ENCODE measurements at regions not wholly inside any gene's neighbourhood (a gene's known extent, or its start where the extent isn't known, plus 50 kb on each side); places are given as distances from the start of the nearest gene placed in this dataset.

GRCh38 chr11:95496901-95497300 is 265.9 kb upstream of the SESN3 start:
- H3K4me1 ChIP-seq, result no peaks in the 10 kb centered on the region
- DNase-seq (ENCODE audit: low spot score in 2 of 2), result no peak
- no peaks in the 10 kb centered on the region for H3K27me3 ChIP-seq (ENCODE audit: low read depth)
- H3K36me3 ChIP-seq (replicated peaks), result no peaks in the 10 kb centered on the region
- no peak overlapping the region for H3K4me3 ChIP-seq
- in situ Hi-C loops (cut with MboI; ENCODE audit: low sequenced_read_pairs), result no loop called here
- no peaks in the 10 kb centered on the region for H3K9me3 ChIP-seq

GRCh38 chr11:95495706-95496105 is 264.7 kb upstream of the SESN3 start:
- in situ Hi-C loops (cut with MboI; ENCODE audit: low sequenced_read_pairs), result no loop called here
- DNase-seq (ENCODE audit: low spot score in 2 of 2), result no peak
- H3K36me3 ChIP-seq (replicated peaks), result no peaks in the 10 kb centered on the region
- H3K4me3 ChIP-seq, result no peak overlapping the region
- no peaks in the 10 kb centered on the region for H3K27me3 ChIP-seq (ENCODE audit: low read depth)
- H3K9me3 ChIP-seq, result no peaks in the 10 kb centered on the region
- no peaks in the 10 kb centered on the region for H3K4me1 ChIP-seq

- Histone ChIP-seq H3K9me3 (no peaks in the 10 kb centered on the region), H3K36me3 (replicated peaks) (no peaks in the 10 kb centered on the region), H3K27me3 (ENCODE audit: low read depth) (no peaks in the 10 kb centered on the region), H3K4me3 (no peak overlapping the region), H3K4me1 (no peaks in the 10 kb centered on the region)
- in situ Hi-C loops (cut with MboI; ENCODE audit: low sequenced_read_pairs), result no loop called here
- DNase-seq (ENCODE audit: low spot score in 2 of 2), result no peak
Observed at GRCh38 chr11:95494856-95495255, 263.9 kb upstream of the SESN3 start.

GRCh38 chr11:95494167-95494566 is 263.2 kb upstream of the SESN3 start:
- DNase-seq (ENCODE audit: low spot score in 2 of 2), result no peak
- in situ Hi-C loops (cut with MboI; ENCODE audit: low sequenced_read_pairs), result no loop called here
- H3K4me1 ChIP-seq, result no peaks in the 10 kb centered on the region
- no peak overlapping the region for H3K4me3 ChIP-seq
- no peaks in the 10 kb centered on the region for H3K9me3 ChIP-seq
- H3K36me3 ChIP-seq (replicated peaks), result no peaks in the 10 kb centered on the region
- no peaks in the 10 kb centered on the region for H3K27me3 ChIP-seq (ENCODE audit: low read depth)

- Histone ChIP-seq H3K36me3 (replicated peaks) (no peaks in the 10 kb centered on the region), H3K4me3 (no peak overlapping the region), H3K27me3 (ENCODE audit: low read depth) (no peaks in the 10 kb centered on the region), H3K9me3 (no peaks in the 10 kb centered on the region), H3K4me1 (peaks cover 11% of the 10 kb centered on the region)
- DNase-seq (ENCODE audit: low spot score in 2 of 2), result no peak
- in situ Hi-C loops (cut with MboI; ENCODE audit: low sequenced_read_pairs), result no loop called here
Observed at GRCh38 chr11:95490625-95491024, 259.6 kb upstream of the SESN3 start.

- no peak overlapping the region for H3K4me3 ChIP-seq
- in situ Hi-C loops (cut with MboI; ENCODE audit: low sequenced_read_pairs), result no loop called here
- no peaks in the 10 kb centered on the region for H3K9me3 ChIP-seq
- peaks cover 21% of the 10 kb centered on the region for H3K4me1 ChIP-seq
- H3K36me3 ChIP-seq (replicated peaks), result no peaks in the 10 kb centered on the region
- no peak for DNase-seq (ENCODE audit: low spot score in 2 of 2)
- no peaks in the 10 kb centered on the region for H3K27me3 ChIP-seq (ENCODE audit: low read depth)
Observed at GRCh38 chr11:95487938-95488337, 256.9 kb upstream of the SESN3 start.

GRCh38 chr11:95487391-95487790 is 256.4 kb upstream of the SESN3 start:
- H3K27me3 ChIP-seq (ENCODE audit: low read depth), result no peaks in the 10 kb centered on the region
- peaks cover 21% of the 10 kb centered on the region for H3K4me1 ChIP-seq
- no peak for DNase-seq (ENCODE audit: low spot score in 2 of 2)
- H3K9me3 ChIP-seq, result no peaks in the 10 kb centered on the region
- in situ Hi-C loops (cut with MboI; ENCODE audit: low sequenced_read_pairs), result no loop called here
- no peak overlapping the region for H3K4me3 ChIP-seq
- H3K36me3 ChIP-seq (replicated peaks), result no peaks in the 10 kb centered on the region

- in situ Hi-C loops (cut with MboI; ENCODE audit: low sequenced_read_pairs), result no loop called here
- Histone ChIP-seq H3K36me3 (replicated peaks) (no peaks in the 10 kb centered on the region), H3K4me1 (peaks cover 21% of the 10 kb centered on the region), H3K27me3 (ENCODE audit: low read depth) (no peaks in the 10 kb centered on the region), H3K9me3 (no peaks in the 10 kb centered on the region), H3K4me3 (no peak overlapping the region)
- DNase-seq (ENCODE audit: low spot score in 2 of 2), result no peak
Observed at GRCh38 chr11:95486979-95487378, 256.0 kb upstream of the SESN3 start.

GRCh38 chr11:95486466-95486865 is 255.5 kb upstream of the SESN3 start:
- Histone ChIP-seq H3K27me3 (ENCODE audit: low read depth) (no peaks in the 10 kb centered on the region), H3K9me3 (no peaks in the 10 kb centered on the region), H3K36me3 (replicated peaks) (no peaks in the 10 kb centered on the region), H3K4me1 (peaks cover 21% of the 10 kb centered on the region), H3K4me3 (no peak overlapping the region)
- in situ Hi-C loops (cut with MboI; ENCODE audit: low sequenced_read_pairs), result no loop called here
- DNase-seq (ENCODE audit: low spot score in 2 of 2), result no peak

- Histone ChIP-seq H3K27me3 (ENCODE audit: low read depth) (no peaks in the 10 kb centered on the region), H3K4me3 (no peak overlapping the region), H3K36me3 (replicated peaks) (no peaks in the 10 kb centered on the region), H3K4me1 (peaks cover 21% of the 10 kb centered on the region), H3K9me3 (no peaks in the 10 kb centered on the region)
- peak; percentile 53 to 87 for DNase-seq (ENCODE audit: low spot score in 2 of 2)
- in situ Hi-C loops (cut with MboI; ENCODE audit: low sequenced_read_pairs), result no loop called here
Observed at GRCh38 chr11:95485115-95485900, 254.3 kb upstream of the SESN3 start.

- no peaks in the 10 kb centered on the region for H3K27me3 ChIP-seq (ENCODE audit: low read depth)
- in situ Hi-C loops (cut with MboI; ENCODE audit: low sequenced_read_pairs), result no loop called here
- DNase-seq (ENCODE audit: low spot score in 2 of 2), result no peak
- H3K9me3 ChIP-seq, result no peaks in the 10 kb centered on the region
- H3K4me1 ChIP-seq, result peaks cover 21% of the 10 kb centered on the region
- H3K4me3 ChIP-seq, result no peak overlapping the region
- no peaks in the 10 kb centered on the region for H3K36me3 ChIP-seq (replicated peaks)
Observed at GRCh38 chr11:95483339-95483738, 252.3 kb upstream of the SESN3 start.

GRCh38 chr11:95478003-95478402 is 247.0 kb upstream of the SESN3 start:
- Histone ChIP-seq H3K9me3 (no peaks in the 10 kb centered on the region), H3K4me1 (no peaks in the 10 kb centered on the region), H3K4me3 (no peak overlapping the region), H3K27me3 (ENCODE audit: low read depth) (no peaks in the 10 kb centered on the region), H3K36me3 (replicated peaks) (no peaks in the 10 kb centered on the region)
- DNase-seq (ENCODE audit: low spot score in 2 of 2), result no peak
- in situ Hi-C loops (cut with MboI; ENCODE audit: low sequenced_read_pairs), result no loop called here

GRCh38 chr11:95469258-95469657 is 238.3 kb upstream of the SESN3 start:
- Histone ChIP-seq H3K4me3 (no peak overlapping the region), H3K27me3 (ENCODE audit: low read depth) (no peaks in the 10 kb centered on the region), H3K9me3 (no peaks in the 10 kb centered on the region), H3K36me3 (replicated peaks) (no peaks in the 10 kb centered on the region), H3K4me1 (no peaks in the 10 kb centered on the region)
- DNase-seq (ENCODE audit: low spot score in 2 of 2), result no peak
- in situ Hi-C loops (cut with MboI; ENCODE audit: low sequenced_read_pairs), result no loop called here

- in situ Hi-C loops (cut with MboI; ENCODE audit: low sequenced_read_pairs), result no loop called here
- Histone ChIP-seq H3K27me3 (ENCODE audit: low read depth) (no peaks in the 10 kb centered on the region), H3K4me1 (peaks cover 15% of the 10 kb centered on the region), H3K36me3 (replicated peaks) (no peaks in the 10 kb centered on the region), H3K4me3 (no peak overlapping the region), H3K9me3 (no peaks in the 10 kb centered on the region)
- no peak for DNase-seq (ENCODE audit: low spot score in 2 of 2)
Observed at GRCh38 chr11:95466416-95466815, 235.4 kb upstream of the SESN3 start.

GRCh38 chr11:95465887-95466286 is 234.9 kb upstream of the SESN3 start:
- Histone ChIP-seq H3K36me3 (replicated peaks) (no peaks in the 10 kb centered on the region), H3K27me3 (ENCODE audit: low read depth) (no peaks in the 10 kb centered on the region), H3K4me1 (peaks cover 15% of the 10 kb centered on the region), H3K9me3 (no peaks in the 10 kb centered on the region), H3K4me3 (no peak overlapping the region)
- in situ Hi-C loops (cut with MboI; ENCODE audit: low sequenced_read_pairs), result no loop called here
- no peak for DNase-seq (ENCODE audit: low spot score in 2 of 2)

Data from HAP-1 (cell line).